Testis (tissue), 2 donors: ENCODE measurements at regions not wholly inside any gene's neighbourhood (a gene's known extent, or its start where the extent isn't known, plus 50 kb on each side); places are given as distances from the start of the nearest gene placed in this dataset.

ENCODE experiments used
- CTCF ChIP-seq, 3 experiments: fragments of 450-650 bp in 2 of 3; fragments of 200-600 bp in 1 of 3; sonication (generic) in 1 of 3; IDR thresholded peaks; one replicate each; pipeline ENCODE4 v1.5.1; 2016 to 2019; ENCODE audit warnings: antibody characterized with exemption in 3 of 3, mild to moderate bottlenecking in 2 of 3, moderate library complexity in 1 of 3
- POLR2A ChIP-seq: fragments of 450-650 bp; IDR thresholded peaks from one replicate; pipeline ENCODE4 v1.6.1; 2017; ENCODE audit warnings: antibody characterized with exemption, mild to moderate bottlenecking, moderate library complexity

GRCh38 chr11:91406009-91406408 lies 818.6 kb upstream of the FAT3 start:
- no peak for TF ChIP-seq POLR2A
- TF ChIP-seq CTCF (IDR thresholded peaks at IDR 0.05): no peak
